Prostate gland (tissue), 2 donors: ENCODE measurements at regions not wholly inside any gene's neighbourhood (a gene's known extent, or its start where the extent isn't known, plus 50 kb on each side); places are given as distances from the start of the nearest gene placed in this dataset.

Source experiments
- DNase-seq: peaks from one replicate; pipeline ENCODE4 v3.0.0-alpha.2; 2019; ENCODE audit warnings: low spot score
- H3K27ac ChIP-seq, 2 donors: fragments of 200-600 bp; sonication (generic); 2 replicates each; pipeline ENCODE4 v1.5.1; 2017 to 2019
- H3K27me3 ChIP-seq: fragments of 200-600 bp; sonication (generic); replicated peaks from 2 replicates; pipeline ENCODE4 v1.5.1; 2019; ENCODE audit not compliant: insufficient read depth
- H3K36me3 ChIP-seq, 2 donors: fragments of 200-600 bp; sonication (generic); 1 replicate in 1 of 2; 2 replicates in 1 of 2; pipeline versions ENCODE4 v1.5.1 to v1.8.1; 2017 to 2019
- H3K4me1 ChIP-seq: fragments of 200-600 bp; sonication (generic); replicated peaks from 2 replicates; pipeline ENCODE4 v1.5.1; 2019
- H3K4me3 ChIP-seq, 2 donors: fragments of 200-600 bp; sonication (generic); 2 replicates each; pipeline ENCODE4 v1.5.1; 2017 to 2019
- H3K9me3 ChIP-seq: fragments of 200-600 bp; sonication (generic); 2 replicates; pipeline ENCODE4 v1.5.1; 2017
- CTCF ChIP-seq, 4 experiments: fragments of 200-600 bp in 2 of 4; fragments of 450-650 bp in 2 of 4; sonication (generic) in 2 of 4; IDR thresholded peaks; 1 replicate in 3 of 4; 2 replicates in 1 of 4; pipeline ENCODE4 v1.5.1; 2016 to 2019; ENCODE audit warnings: antibody characterized with exemption in 4 of 4, mild to moderate bottlenecking in 2 of 4, moderate library complexity in 2 of 4
- POLR2A ChIP-seq: fragments of 450-650 bp; IDR thresholded peaks from one replicate; pipeline ENCODE4 v1.6.1; 2016; ENCODE audit warnings: antibody characterized with exemption, mild to moderate bottlenecking
- POLR2AphosphoS5 ChIP-seq: sonication (generic); formaldehyde crosslinking; IDR thresholded peaks from one replicate; pipeline ENCODE4 v1.6.1; 2017; ENCODE audit warnings: antibody characterized with exemption
- WGBS: methylation state at CpG from one replicate; pipeline ENCODE4 v1.1.5; 2018; 5-methylcytosine and 5-hydroxymethylcytosine counted together
- intact Hi-C: fragments of 100-400 bp; cut with DNase I; formaldehyde crosslinking; loops from one replicate; pipeline ENCODE4 v1.14.2; 2022

GRCh38 chr17:30594223-30594952 is 117.2 kb downstream of the GOSR1 start:
- no peaks in the 10 kb centered on the region for H3K27me3 ChIP-seq
- TF ChIP-seq POLR2AphosphoS5 (no peak), CTCF (IDR thresholded peaks at IDR 0.05) (no peak), POLR2A (no peak)
- H3K27ac ChIP-seq = no peak overlapping the region
- 72% methylated on average over 18 of the region's 18 CpGs for WGBS
- no peaks in the 10 kb centered on the region for H3K9me3 ChIP-seq
- no peaks in the 10 kb centered on the region for H3K4me1 ChIP-seq
- intact Hi-C loops = no loop called here
- no peaks in the 10 kb centered on the region for H3K36me3 ChIP-seq
- no peak overlapping the region for H3K4me3 ChIP-seq
- no peak for DNase-seq

GRCh38 chr17:30590081-30590733 is 113.0 kb downstream of the GOSR1 start:
- intact Hi-C loops = no loop called here
- TF ChIP-seq POLR2A = no peak
- TF ChIP-seq CTCF (IDR thresholded peaks at IDR 0.05) = no peak
- no peak for TF ChIP-seq POLR2AphosphoS5
- Histone ChIP-seq H3K4me3 (no peak overlapping the region), H3K27me3 (no peaks in the 10 kb centered on the region), H3K4me1 (no peaks in the 10 kb centered on the region), H3K9me3 (no peaks in the 10 kb centered on the region), H3K36me3 (no peaks in the 10 kb centered on the region), H3K27ac (no peak overlapping the region)
- WGBS = 87% methylated on average over 3 of the region's 3 CpGs
- DNase-seq = no peak

- no peak for DNase-seq
- 93% methylated on average over 1 of the region's 1 CpG for WGBS
- Histone ChIP-seq H3K27ac (no peak overlapping the region), H3K4me1 (no peaks in the 10 kb centered on the region), H3K9me3 (no peaks in the 10 kb centered on the region), H3K27me3 (no peaks in the 10 kb centered on the region), H3K4me3 (no peak overlapping the region), H3K36me3 (no peaks in the 10 kb centered on the region)
- intact Hi-C loops = no loop called here
- TF ChIP-seq CTCF (IDR thresholded peaks at IDR 0.05) = no peak
- no peak for TF ChIP-seq POLR2A
- TF ChIP-seq POLR2AphosphoS5 = no peak
These were observed 112.2 kb downstream of the GOSR1 start for GRCh38 chr17:30589431-30589830.

GRCh38 chr17:30588798-30589247 is 111.6 kb downstream of the GOSR1 start:
- Histone ChIP-seq H3K27me3 (no peaks in the 10 kb centered on the region), H3K4me1 (no peaks in the 10 kb centered on the region), H3K36me3 (no peaks in the 10 kb centered on the region), H3K27ac (no peak overlapping the region), H3K9me3 (no peaks in the 10 kb centered on the region), H3K4me3 (no peak overlapping the region)
- DNase-seq = no peak
- TF ChIP-seq POLR2AphosphoS5 = no peak
- TF ChIP-seq CTCF (IDR thresholded peaks at IDR 0.05) = no peak
- no peak for TF ChIP-seq POLR2A
- intact Hi-C loops = no loop called here
- 86% methylated on average over 7 of the region's 7 CpGs for WGBS
